Gastroesophageal sphincter (tissue), 3 donors: ENCODE measurements at regions not wholly inside any gene's neighbourhood (a gene's known extent, or its start where the extent isn't known, plus 50 kb on each side); places are given as distances from the start of the nearest gene placed in this dataset.

Experiments used
- CTCF ChIP-seq, 4 experiments: fragments of 200-600 bp in 2 of 4; fragments of 450-650 bp in 2 of 4; sonication (generic) in 1 of 4; IDR thresholded peaks; one replicate each; pipeline ENCODE4 v1.5.1; 2017 to 2019; ENCODE audit warnings: antibody characterized with exemption in 4 of 4, mild to moderate bottlenecking in 2 of 4, moderate library complexity in 2 of 4
- EP300 ChIP-seq: sonication (generic); formaldehyde crosslinking; IDR thresholded peaks from one replicate; pipeline ENCODE4 v1.6.1; 2017; ENCODE audit warnings: antibody characterized with exemption, mild to moderate bottlenecking
- POLR2A ChIP-seq, 2 donors: fragments of 450-650 bp; IDR thresholded peaks; one replicate each; pipeline ENCODE4 v1.6.1; 2017; ENCODE audit warnings: antibody characterized with exemption in 2 of 2, mild to moderate bottlenecking in 2 of 2, moderate library complexity in 1 of 2
- POLR2AphosphoS5 ChIP-seq: sonication (generic); formaldehyde crosslinking; IDR thresholded peaks from one replicate; pipeline ENCODE4 v1.6.1; 2017; ENCODE audit warnings: antibody characterized with exemption

- no peak for TF ChIP-seq EP300
- no peak for TF ChIP-seq POLR2AphosphoS5
- no peak for TF ChIP-seq POLR2A (IDR thresholded peaks at IDR 0.05)
- TF ChIP-seq CTCF (IDR thresholded peaks at IDR 0.05): no peak
Measured at GRCh38 chr2:194494401-194494800, 1162.6 kb upstream of the SLC39A10 start.
